ENCODE measurements at regions not wholly inside any gene's neighbourhood (a gene's known extent, or its start where the extent isn't known, plus 50 kb on each side); places are given as distances from the start of the nearest gene placed in this dataset.
"Not testable (repeated sequence)": the region's sequence is repeated elsewhere in the genome, so short reads cannot be mapped to it uniquely, and the experiment has no call there.

- DNase-seq = no peak
Measured at GRCh38 chr1:170789063-170789462, 125.1 kb downstream of the PRRX1 start.

GRCh38 chr1:170790175-170790574, 126.2 kb downstream of the PRRX1 start:
- no peak for DNase-seq

GRCh38 chr1:170790651-170791071, 126.7 kb downstream of the PRRX1 start:
- no peak for DNase-seq

- no peak for DNase-seq
Measured at GRCh38 chr1:170791941-170792340, 128.0 kb downstream of the PRRX1 start.

- no peak for DNase-seq
Measured at GRCh38 chr1:170800265-170800664, 135.1 kb upstream of the MROH9 start.

GRCh38 chr1:170800812-170801211, 134.5 kb upstream of the MROH9 start:
- no peak for DNase-seq

- DNase-seq = no peak
Measured at GRCh38 chr1:170803711-170804110, 131.6 kb upstream of the MROH9 start.

GRCh38 chr1:170804419-170804818, 130.9 kb upstream of the MROH9 start:
- no peak for DNase-seq

- no peak for DNase-seq
Measured at GRCh38 chr1:170804879-170805278, 130.5 kb upstream of the MROH9 start.

GRCh38 chr1:170806961-170807360, 128.4 kb upstream of the MROH9 start:
- no peak for DNase-seq

- no peak for DNase-seq
Measured at GRCh38 chr1:170807432-170807831, 127.9 kb upstream of the MROH9 start.

- DNase-seq = no peak
Measured at GRCh38 chr1:170808216-170808885, 127.0 kb upstream of the MROH9 start.

GRCh38 chr1:170811013-170811412, 124.3 kb upstream of the MROH9 start:
- not testable (repeated sequence) for DNase-seq

GRCh38 chr1:170819781-170820180, 115.6 kb upstream of the MROH9 start:
- DNase-seq = no peak

GRCh38 chr1:170823120-170823519, 112.2 kb upstream of the MROH9 start:
- no peak for DNase-seq

- DNase-seq = no peak
Measured at GRCh38 chr1:170831276-170831675, 104.1 kb upstream of the MROH9 start.

- no peak for DNase-seq
Measured at GRCh38 chr1:170836141-170836540, 99.2 kb upstream of the MROH9 start.

- no peak for DNase-seq
Measured at GRCh38 chr1:170840371-170840770, 95.0 kb upstream of the MROH9 start.

GRCh38 chr1:170853302-170853701, 82.0 kb upstream of the MROH9 start:
- no peak for DNase-seq

- no peak for DNase-seq
Measured at GRCh38 chr1:170853867-170854266, 81.5 kb upstream of the MROH9 start.

- no peak for DNase-seq
Measured at GRCh38 chr1:170854677-170855076, 80.7 kb upstream of the MROH9 start.

- no peak for DNase-seq
Measured at GRCh38 chr1:170856455-170856854, 78.9 kb upstream of the MROH9 start.

GRCh38 chr1:170857955-170858354, 77.4 kb upstream of the MROH9 start:
- no peak for DNase-seq

- DNase-seq = no peak
Measured at GRCh38 chr1:170863621-170864020, 71.7 kb upstream of the MROH9 start.
